ENCODE measurements at regions not wholly inside any gene's neighbourhood (a gene's known extent, or its start where the extent isn't known, plus 50 kb on each side); places are given as distances from the start of the nearest gene placed in this dataset.

DNA sequence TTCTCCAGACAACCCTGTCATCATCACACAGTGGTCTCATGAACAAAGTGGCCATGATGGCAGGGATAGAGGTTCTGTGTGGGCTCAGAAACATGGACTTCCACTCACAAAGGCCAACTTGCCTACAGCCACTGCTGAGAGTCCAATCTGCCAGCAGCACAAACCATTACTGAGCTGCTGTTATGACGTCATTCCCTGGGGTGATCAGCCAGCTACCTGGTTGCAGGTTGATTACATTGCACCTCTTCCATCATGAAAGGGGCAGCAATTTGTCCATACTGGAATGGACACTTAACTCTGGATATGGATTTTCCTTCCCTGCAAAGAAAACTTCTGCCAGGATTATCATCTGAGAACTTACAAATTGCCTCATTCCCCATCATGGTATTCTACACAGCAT is 1275.9 kb downstream of the TYW1 start:
- H3K36me3 ChIP-seq (ENCODE audit: control insufficient read depth in 1 of 2, insufficient read depth in 2 of 2, low read depth in 1 of 2, low read length in 2 of 2), result no peaks in the 10 kb centered on the region
- H2BK5ac ChIP-seq (ENCODE audit: low read depth, low read length, poor library complexity, severe bottlenecking), result no peak overlapping the region
- H3K23ac ChIP-seq (ENCODE audit: low read length in 2 of 2), result no peak overlapping the region
- H3K4me3 ChIP-seq (ENCODE audit: insufficient read depth in 1 of 2, low read depth in 1 of 2, low read length in 2 of 2), result no peak overlapping the region
- H3K14ac ChIP-seq (ENCODE audit: low read length in 2 of 2), result no peak overlapping the region
- H3K4me2 ChIP-seq (ENCODE audit: low read length, poor library complexity, severe bottlenecking), result no peak overlapping the region
- no peaks in the 10 kb centered on the region for H3K79me1 ChIP-seq (replicated peaks; ENCODE audit: low read length, poor library complexity, severe bottlenecking)
- H3K9me3 ChIP-seq (ENCODE audit: control insufficient read depth, low read length), result no peaks in the 10 kb centered on the region
- no peak overlapping the region for H3K9ac ChIP-seq (ENCODE audit: low read length)
- no peaks in the 10 kb centered on the region for H3K27me3 ChIP-seq (ENCODE audit: control insufficient read depth in 1 of 2, insufficient read depth in 1 of 2, low read length in 2 of 2)
- 88% methylated on average over 1 of the region's 1 CpG for WGBS
- H3K18ac ChIP-seq (ENCODE audit: low read depth in 1 of 2, low read length in 2 of 2), result no peak overlapping the region
- H4K91ac ChIP-seq (ENCODE audit: low read length), result no peak overlapping the region
- no peaks in the 10 kb centered on the region for H3K4me1 ChIP-seq (ENCODE audit: control insufficient read depth, insufficient read depth, low read depth, low read length)
- H2BK15ac ChIP-seq (ENCODE audit: low read depth, poor library complexity, severe bottlenecking), result no peak overlapping the region
- H2AFZ ChIP-seq (ENCODE audit: low read depth, low read length), result no peak overlapping the region
- DNase-seq, result no peak
- no peak overlapping the region for H3K4ac ChIP-seq (ENCODE audit: low read depth in 1 of 2, low read length in 2 of 2)
- H2BK120ac ChIP-seq (ENCODE audit: low read depth, low read length), result no peak overlapping the region
- no peak overlapping the region for H3K27ac ChIP-seq (ENCODE audit: low read length, poor library complexity, severe bottlenecking)
- H2AK5ac ChIP-seq (ENCODE audit: low read length, severe bottlenecking), result no peak overlapping the region
- H2BK12ac ChIP-seq (ENCODE audit: low read length in 2 of 2), result no peak overlapping the region
- H4K8ac ChIP-seq (ENCODE audit: low read length), result no peak overlapping the region

DNA sequence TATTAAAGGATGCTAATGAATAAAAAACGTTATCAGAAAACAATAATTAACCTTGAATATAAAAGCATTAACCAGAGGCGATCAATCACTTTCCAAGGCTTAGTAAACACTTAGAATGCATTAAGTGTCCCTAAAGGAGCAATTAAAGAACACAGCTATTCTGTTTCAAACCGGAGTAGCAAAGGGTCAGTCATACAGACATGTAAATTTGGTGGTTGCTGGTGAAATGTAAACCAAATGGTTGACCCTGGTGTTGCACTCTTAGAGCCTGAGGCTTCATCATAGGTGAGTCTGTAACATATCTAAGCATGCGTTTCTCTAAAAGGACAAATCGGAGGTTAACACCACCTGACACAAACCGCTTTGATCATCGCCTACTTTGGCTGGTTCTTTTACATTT is 1280.1 kb downstream of the TYW1 start:
- Histone ChIP-seq H4K91ac (ENCODE audit: low read length) (no peak overlapping the region), H2BK15ac (ENCODE audit: low read depth, poor library complexity, severe bottlenecking) (no peak overlapping the region), H2BK12ac (ENCODE audit: low read length in 2 of 2) (no peak overlapping the region), H3K9me3 (ENCODE audit: control insufficient read depth, low read length) (peaks cover 5% of the 10 kb centered on the region), H3K9ac (ENCODE audit: low read length) (no peak overlapping the region), H3K23ac (ENCODE audit: low read length in 2 of 2) (no peak overlapping the region), H3K4ac (ENCODE audit: low read depth in 1 of 2, low read length in 2 of 2) (no peak overlapping the region), H2BK120ac (ENCODE audit: low read depth, low read length) (no peak overlapping the region), H3K27ac (ENCODE audit: low read length, poor library complexity, severe bottlenecking) (no peak overlapping the region), H2AFZ (ENCODE audit: low read depth, low read length) (no peak overlapping the region), H2BK5ac (ENCODE audit: low read depth, low read length, poor library complexity, severe bottlenecking) (no peak overlapping the region), H4K8ac (ENCODE audit: low read length) (no peak overlapping the region), H3K4me3 (ENCODE audit: insufficient read depth in 1 of 2, low read depth in 1 of 2, low read length in 2 of 2) (no peak overlapping the region), H3K27me3 (ENCODE audit: control insufficient read depth in 1 of 2, insufficient read depth in 1 of 2, low read length in 2 of 2) (no peaks in the 10 kb centered on the region), H3K18ac (ENCODE audit: low read depth in 1 of 2, low read length in 2 of 2) (no peak overlapping the region), H3K36me3 (ENCODE audit: control insufficient read depth in 1 of 2, insufficient read depth in 2 of 2, low read depth in 1 of 2, low read length in 2 of 2) (no peaks in the 10 kb centered on the region), H3K4me1 (ENCODE audit: control insufficient read depth, insufficient read depth, low read depth, low read length) (no peaks in the 10 kb centered on the region), H2AK5ac (ENCODE audit: low read length, severe bottlenecking) (no peak overlapping the region), H3K4me2 (ENCODE audit: low read length, poor library complexity, severe bottlenecking) (no peak overlapping the region), H3K14ac (ENCODE audit: low read length in 2 of 2) (no peak overlapping the region), H3K79me1 (replicated peaks; ENCODE audit: low read length, poor library complexity, severe bottlenecking) (no peaks in the 10 kb centered on the region)
- DNase-seq, result no peak
- WGBS, result 71% methylated on average over 2 of the region's 7 CpGs

DNA sequence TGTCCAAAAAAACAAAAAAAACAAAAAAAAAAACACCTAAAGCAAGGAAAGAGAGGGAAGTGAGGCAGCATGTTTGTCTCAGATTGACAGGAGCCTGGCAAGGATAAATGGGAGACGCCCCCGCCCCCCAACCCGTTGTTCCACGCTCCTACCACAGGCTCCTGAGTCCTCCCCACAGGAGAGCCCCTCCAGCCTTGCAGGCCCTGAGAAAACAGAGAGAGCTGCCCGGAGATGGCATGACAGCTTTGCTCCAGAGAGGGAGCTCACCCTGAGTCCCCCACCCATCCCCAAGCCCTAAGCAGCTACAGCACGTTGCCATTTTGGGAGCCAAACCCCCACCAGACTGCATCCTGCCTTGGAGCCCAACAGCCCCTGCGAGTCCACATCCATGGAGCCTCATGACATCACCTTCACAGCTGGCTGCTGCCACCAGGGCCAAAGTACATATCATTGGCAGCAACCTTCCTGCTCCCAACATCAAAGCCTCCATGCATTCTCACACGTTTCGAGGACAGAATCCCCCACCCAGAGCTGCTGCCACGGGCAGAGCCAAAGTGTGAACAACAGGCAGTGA is 1283.3 kb downstream of the TYW1 start:
- no peak overlapping the region for H3K27ac ChIP-seq (ENCODE audit: low read length, poor library complexity, severe bottlenecking)
- H3K4me2 ChIP-seq (ENCODE audit: low read length, poor library complexity, severe bottlenecking), result no peak overlapping the region

DNA sequence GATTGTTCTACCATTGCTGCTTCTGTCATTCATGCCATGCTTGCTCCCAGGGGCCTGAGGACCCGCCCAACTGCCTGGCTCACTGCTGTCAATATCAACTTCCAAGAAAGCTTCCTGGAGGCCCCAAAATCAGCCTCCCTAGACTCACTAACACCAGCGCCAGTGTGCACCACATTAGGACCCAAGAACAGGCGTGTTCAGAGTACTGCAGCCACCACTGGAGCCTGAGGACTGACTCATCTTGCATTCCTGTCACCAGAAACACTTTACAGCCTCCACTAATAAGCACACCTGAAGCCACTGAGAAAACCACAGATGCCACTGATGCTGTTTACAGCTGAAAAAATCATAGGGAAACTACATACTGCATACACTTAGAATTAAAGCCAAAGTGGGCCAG is 1284.3 kb downstream of the TYW1 start:
- 59% methylated on average over 3 of the region's 3 CpGs for WGBS
- Histone ChIP-seq H3K4me3 (ENCODE audit: insufficient read depth in 1 of 2, low read depth in 1 of 2, low read length in 2 of 2) (no peak overlapping the region), H3K4ac (ENCODE audit: low read depth in 1 of 2, low read length in 2 of 2) (no peak overlapping the region)

More for the DNA sequence above, 1283.3 kb downstream of the TYW1 start:
- H3K36me3 ChIP-seq (ENCODE audit: control insufficient read depth in 1 of 2, insufficient read depth in 2 of 2, low read depth in 1 of 2, low read length in 2 of 2), result no peaks in the 10 kb centered on the region
- H3K23ac ChIP-seq (ENCODE audit: low read length in 2 of 2), result no peak overlapping the region
- no peak overlapping the region for H4K8ac ChIP-seq (ENCODE audit: low read length)
- no peak for DNase-seq
- no peaks in the 10 kb centered on the region for H3K27me3 ChIP-seq (ENCODE audit: control insufficient read depth in 1 of 2, insufficient read depth in 1 of 2, low read length in 2 of 2)
- no peak overlapping the region for H2AK5ac ChIP-seq (ENCODE audit: low read length, severe bottlenecking)
- H3K9me3 ChIP-seq (ENCODE audit: control insufficient read depth, low read length), result peaks cover 26% of the 10 kb centered on the region
- no peak overlapping the region for H3K14ac ChIP-seq (ENCODE audit: low read length in 2 of 2)
- no peak overlapping the region for H2BK120ac ChIP-seq (ENCODE audit: low read depth, low read length)
- H3K79me1 ChIP-seq (replicated peaks; ENCODE audit: low read length, poor library complexity, severe bottlenecking), result no peaks in the 10 kb centered on the region
- no peak overlapping the region for H3K4me3 ChIP-seq (ENCODE audit: insufficient read depth in 1 of 2, low read depth in 1 of 2, low read length in 2 of 2)
- no peak overlapping the region for H3K9ac ChIP-seq (ENCODE audit: low read length)
- no peak overlapping the region for H2BK5ac ChIP-seq (ENCODE audit: low read depth, low read length, poor library complexity, severe bottlenecking)
- H4K91ac ChIP-seq (ENCODE audit: low read length), result no peak overlapping the region
- no peak overlapping the region for H2BK15ac ChIP-seq (ENCODE audit: low read depth, poor library complexity, severe bottlenecking)
- H2BK12ac ChIP-seq (ENCODE audit: low read length in 2 of 2), result no peak overlapping the region
- 61% methylated on average over 10 of the region's 10 CpGs for WGBS
- no peak overlapping the region for H2AFZ ChIP-seq (ENCODE audit: low read depth, low read length)
- no peaks in the 10 kb centered on the region for H3K4me1 ChIP-seq (ENCODE audit: control insufficient read depth, insufficient read depth, low read depth, low read length)
- no peak overlapping the region for H3K18ac ChIP-seq (ENCODE audit: low read depth in 1 of 2, low read length in 2 of 2)
- no peak overlapping the region for H3K4ac ChIP-seq (ENCODE audit: low read depth in 1 of 2, low read length in 2 of 2)

More for the DNA sequence above, 1284.3 kb downstream of the TYW1 start:
- H3K27me3 ChIP-seq (ENCODE audit: control insufficient read depth in 1 of 2, insufficient read depth in 1 of 2, low read length in 2 of 2), result no peaks in the 10 kb centered on the region
- no peak overlapping the region for H3K9ac ChIP-seq (ENCODE audit: low read length)
- H3K9me3 ChIP-seq (ENCODE audit: control insufficient read depth, low read length), result peaks cover 26% of the 10 kb centered on the region
- H3K27ac ChIP-seq (ENCODE audit: low read length, poor library complexity, severe bottlenecking), result no peak overlapping the region
- no peak overlapping the region for H2BK15ac ChIP-seq (ENCODE audit: low read depth, poor library complexity, severe bottlenecking)
- no peak overlapping the region for H2BK12ac ChIP-seq (ENCODE audit: low read length in 2 of 2)
- no peaks in the 10 kb centered on the region for H3K36me3 ChIP-seq (ENCODE audit: control insufficient read depth in 1 of 2, insufficient read depth in 2 of 2, low read depth in 1 of 2, low read length in 2 of 2)
- H2BK5ac ChIP-seq (ENCODE audit: low read depth, low read length, poor library complexity, severe bottlenecking), result no peak overlapping the region
- H3K14ac ChIP-seq (ENCODE audit: low read length in 2 of 2), result no peak overlapping the region
- no peaks in the 10 kb centered on the region for H3K79me1 ChIP-seq (replicated peaks; ENCODE audit: low read length, poor library complexity, severe bottlenecking)
- H4K8ac ChIP-seq (ENCODE audit: low read length), result no peak overlapping the region
- DNase-seq, result no peak
- no peak overlapping the region for H2AK5ac ChIP-seq (ENCODE audit: low read length, severe bottlenecking)
- H4K91ac ChIP-seq (ENCODE audit: low read length), result no peak overlapping the region
- H2BK120ac ChIP-seq (ENCODE audit: low read depth, low read length), result no peak overlapping the region
- H3K4me1 ChIP-seq (ENCODE audit: control insufficient read depth, insufficient read depth, low read depth, low read length), result no peaks in the 10 kb centered on the region
- no peak overlapping the region for H3K18ac ChIP-seq (ENCODE audit: low read depth in 1 of 2, low read length in 2 of 2)
- H2AFZ ChIP-seq (ENCODE audit: low read depth, low read length), result no peak overlapping the region
- no peak overlapping the region for H3K23ac ChIP-seq (ENCODE audit: low read length in 2 of 2)
- no peak overlapping the region for H3K4me2 ChIP-seq (ENCODE audit: low read length, poor library complexity, severe bottlenecking)
